Smooth muscle cell (in vitro differentiated cells): ENCODE measurements at regions not wholly inside any gene's neighbourhood (a gene's known extent, or its start where the extent isn't known, plus 50 kb on each side); places are given as distances from the start of the nearest gene placed in this dataset.

Experiments used
- DNase-seq: peaks from one replicate; lab custom pipeline; 2025; ENCODE audit not compliant: unreplicated experiment; lab: John Stamatoyannopoulos, UW
- H2AFZ ChIP-seq: fragments of 200-600 bp; sonication (generic); 2 replicates; pipeline ENCODE4 v1.6.0; 2016; ENCODE audit warnings: antibody characterized with exemption, low read depth, mild to moderate bottlenecking
- H3F3A ChIP-seq: fragments of 200-600 bp; sonication (generic); 2 replicates; pipeline ENCODE4 v1.6.0; 2017; ENCODE audit warnings: antibody characterized with exemption, low read depth
- H3K27ac ChIP-seq: fragments of 200-600 bp; sonication (generic); 2 replicates; pipeline ENCODE4 v1.5.1; 2016; ENCODE audit warnings: low read depth, mild to moderate bottlenecking
- H3K27me3 ChIP-seq: fragments of 200-600 bp; sonication (generic); 2 replicates; pipeline ENCODE4 v1.6.1; 2016; ENCODE audit warnings: low read depth, mild to moderate bottlenecking
- H3K36me3 ChIP-seq: fragments of 200-600 bp; sonication (generic); 2 replicates; pipeline ENCODE4 v1.5.1; 2016; ENCODE audit warnings: low read depth
- H3K4me1 ChIP-seq: fragments of 200-600 bp; sonication (generic); 2 replicates; pipeline ENCODE4 v1.5.1; 2016; ENCODE audit warnings: low read depth
- H3K4me2 ChIP-seq: fragments of 200-600 bp; sonication (generic); 2 replicates; pipeline ENCODE4 v1.6.0; 2016; ENCODE audit warnings: mild to moderate bottlenecking
- H3K4me3 ChIP-seq: fragments of 200-600 bp; sonication (generic); 2 replicates; pipeline ENCODE4 v1.5.1; 2016; ENCODE audit warnings: mild to moderate bottlenecking
- H3K79me2 ChIP-seq: fragments of 200-600 bp; sonication (generic); 2 replicates; pipeline ENCODE4 v1.6.0; 2016; ENCODE audit warnings: low read depth, mild to moderate bottlenecking
- H3K9ac ChIP-seq: fragments of 200-600 bp; sonication (generic); 2 replicates; pipeline ENCODE4 v1.6.0; 2016; ENCODE audit warnings: low read depth
- H3K9me3 ChIP-seq: fragments of 200-600 bp; sonication (generic); replicated peaks from 2 replicates; pipeline ENCODE4 v1.5.1; 2016; ENCODE audit warnings: low read depth
- H4K20me1 ChIP-seq: fragments of 200-600 bp; sonication (generic); 2 replicates; pipeline ENCODE4 v1.6.0; 2016; ENCODE audit warnings: low read depth
- WGBS: methylation state at CpG from one replicate; pipeline ENCODE4 v1.1.7; 2016; ENCODE audit warnings: low lambda C conversion rate; 5-methylcytosine and 5-hydroxymethylcytosine counted together
- TF ChIP-seq, protein P1 (sequence below): fragments of 200-600 bp; sonication (generic); IDR thresholded peaks from 2 replicates; pipeline ENCODE4 v1.5.1; 2017; ENCODE audit warnings: borderline replicate concordance, mild to moderate bottlenecking, antibody characterized with exemption; ENCODE audit not compliant: insufficient read depth, poor library complexity, severe bottlenecking

DNA sequence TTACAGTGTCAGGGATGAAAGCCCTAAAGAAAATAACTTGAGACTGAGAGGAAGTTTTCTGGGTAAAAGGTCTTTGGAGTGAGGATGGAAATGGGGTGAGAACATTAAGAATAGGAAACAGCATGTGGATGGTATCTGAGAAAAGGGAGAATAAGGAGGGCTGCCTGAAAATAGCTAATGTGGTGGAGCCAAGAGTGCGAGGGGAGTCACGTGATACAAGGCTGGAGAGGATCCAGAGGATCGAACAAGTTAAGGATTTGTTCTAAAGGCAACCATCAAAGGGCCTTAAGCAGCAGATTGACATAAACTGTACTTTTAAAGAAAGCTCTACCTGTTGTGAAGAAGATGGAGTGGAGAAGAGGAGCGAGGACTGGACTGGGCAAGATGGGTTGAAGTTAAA is 347.4 kb upstream of the AGA start:
- Histone ChIP-seq H2AFZ (peak overlapping the region; percentile 78), H3K27ac (peak overlapping the region; percentile 64), H4K20me1 (no peaks in the 10 kb centered on the region), H3K4me1 (no peaks in the 10 kb centered on the region), H3K27me3 (no peaks in the 10 kb centered on the region), H3F3A (no peaks in the 10 kb centered on the region), H3K36me3 (no peaks in the 10 kb centered on the region), H3K79me2 (no peaks in the 10 kb centered on the region), H3K9ac (peak overlapping the region; percentile 5), H3K4me3 (peak overlapping the region; percentile 36), H3K4me2 (peak overlapping the region; percentile 80), H3K9me3 (no peaks in the 10 kb centered on the region)
- TF ChIP-seq, protein P1, sequence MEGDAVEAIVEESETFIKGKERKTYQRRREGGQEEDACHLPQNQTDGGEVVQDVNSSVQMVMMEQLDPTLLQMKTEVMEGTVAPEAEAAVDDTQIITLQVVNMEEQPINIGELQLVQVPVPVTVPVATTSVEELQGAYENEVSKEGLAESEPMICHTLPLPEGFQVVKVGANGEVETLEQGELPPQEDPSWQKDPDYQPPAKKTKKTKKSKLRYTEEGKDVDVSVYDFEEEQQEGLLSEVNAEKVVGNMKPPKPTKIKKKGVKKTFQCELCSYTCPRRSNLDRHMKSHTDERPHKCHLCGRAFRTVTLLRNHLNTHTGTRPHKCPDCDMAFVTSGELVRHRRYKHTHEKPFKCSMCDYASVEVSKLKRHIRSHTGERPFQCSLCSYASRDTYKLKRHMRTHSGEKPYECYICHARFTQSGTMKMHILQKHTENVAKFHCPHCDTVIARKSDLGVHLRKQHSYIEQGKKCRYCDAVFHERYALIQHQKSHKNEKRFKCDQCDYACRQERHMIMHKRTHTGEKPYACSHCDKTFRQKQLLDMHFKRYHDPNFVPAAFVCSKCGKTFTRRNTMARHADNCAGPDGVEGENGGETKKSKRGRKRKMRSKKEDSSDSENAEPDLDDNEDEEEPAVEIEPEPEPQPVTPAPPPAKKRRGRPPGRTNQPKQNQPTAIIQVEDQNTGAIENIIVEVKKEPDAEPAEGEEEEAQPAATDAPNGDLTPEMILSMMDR, result no peak
- no peak for DNase-seq
- 57% methylated on average over 4 of the region's 4 CpGs for WGBS

DNA sequence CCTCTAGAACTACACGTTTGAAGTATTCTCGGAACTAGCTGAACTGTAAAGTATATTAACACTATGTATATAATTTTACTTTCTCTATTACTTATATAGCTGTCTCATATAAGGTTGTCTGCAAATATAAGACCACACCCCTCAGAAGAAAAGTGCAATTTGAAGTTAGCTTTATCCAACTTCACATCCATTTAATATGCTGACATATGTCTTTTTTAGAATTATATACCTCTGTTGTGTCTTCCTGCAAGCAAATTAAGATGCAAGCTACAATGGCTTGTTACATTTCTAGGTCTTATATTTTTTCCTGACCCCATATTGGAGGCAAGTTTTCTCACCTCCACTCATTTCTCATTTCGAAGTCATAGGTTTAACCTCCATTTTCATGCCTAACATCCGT is 349.0 kb upstream of the AGA start:
- Histone ChIP-seq H3F3A (no peaks in the 10 kb centered on the region), H3K4me2 (no peak overlapping the region)
- WGBS, result 95% methylated on average over 4 of the region's 4 CpGs

DNA sequence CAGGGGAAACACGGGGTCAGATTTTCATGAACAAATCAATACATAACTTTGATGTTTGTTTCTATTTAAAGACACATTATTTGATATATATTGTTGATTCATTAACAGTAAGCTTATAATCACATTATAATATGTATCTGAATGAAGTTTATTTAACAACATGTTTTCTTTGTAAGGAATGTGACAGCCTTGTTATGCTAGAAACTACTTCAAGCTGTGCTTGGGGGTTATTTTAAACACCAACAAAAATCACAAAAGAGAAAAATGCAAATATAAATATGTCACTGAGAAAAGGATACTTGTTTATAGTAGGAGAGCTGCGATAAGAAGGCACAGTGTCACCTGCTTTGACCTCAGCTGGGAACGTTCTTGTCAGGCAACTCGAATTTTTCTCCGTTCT is 354.6 kb upstream of the AGA start:
- no peaks in the 10 kb centered on the region for H3K9me3 ChIP-seq
- no peaks in the 10 kb centered on the region for H3K79me2 ChIP-seq
- no peaks in the 10 kb centered on the region for H3K36me3 ChIP-seq
- no peak overlapping the region for H3K9ac ChIP-seq
- no peaks in the 10 kb centered on the region for H3K27me3 ChIP-seq
- DNase-seq, result no peak
- TF ChIP-seq, protein P1, result no peak
- H2AFZ ChIP-seq, result no peak overlapping the region
- H3K27ac ChIP-seq, result no peak overlapping the region
- H3K4me3 ChIP-seq, result no peak overlapping the region
- H4K20me1 ChIP-seq, result no peaks in the 10 kb centered on the region
- no peak overlapping the region for H3K4me2 ChIP-seq
- no peaks in the 10 kb centered on the region for H3F3A ChIP-seq
- WGBS, result 80% methylated on average over 5 of the region's 5 CpGs
- H3K4me1 ChIP-seq, result no peaks in the 10 kb centered on the region

More for the DNA sequence above, 349.0 kb upstream of the AGA start:
- H3K4me1 ChIP-seq, result no peaks in the 10 kb centered on the region
- no peaks in the 10 kb centered on the region for H3K9me3 ChIP-seq
- H3K36me3 ChIP-seq, result no peaks in the 10 kb centered on the region
- no peak for DNase-seq
- no peaks in the 10 kb centered on the region for H4K20me1 ChIP-seq
- no peak overlapping the region for H2AFZ ChIP-seq
- no peaks in the 10 kb centered on the region for H3K79me2 ChIP-seq
- H3K27ac ChIP-seq, result no peak overlapping the region
- H3K4me3 ChIP-seq, result no peak overlapping the region
- H3K27me3 ChIP-seq, result no peaks in the 10 kb centered on the region
- no peak overlapping the region for H3K9ac ChIP-seq
- TF ChIP-seq, protein P1, result no peak

DNA sequence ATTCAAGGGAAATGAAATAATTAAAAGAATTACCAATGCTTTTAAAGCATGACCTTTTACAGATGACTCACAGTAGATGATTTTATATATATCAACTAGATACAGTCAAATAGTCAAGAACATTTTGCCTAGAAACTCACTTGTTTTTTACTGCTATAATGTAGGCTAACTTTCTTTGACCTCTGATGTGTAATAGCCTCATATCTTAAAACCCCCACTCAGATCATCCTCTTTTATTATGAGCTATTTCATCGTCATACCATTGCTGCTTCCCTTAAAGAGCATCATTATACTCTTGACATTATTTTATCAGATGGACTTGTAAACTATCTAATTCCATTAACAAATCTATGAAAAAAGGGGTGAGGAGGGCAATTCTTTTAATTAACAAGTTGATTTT is 355.9 kb upstream of the AGA start:
- Histone ChIP-seq H3F3A (no peaks in the 10 kb centered on the region), H3K4me2 (peak overlapping the region; percentile 17), H2AFZ (no peak overlapping the region), H3K36me3 (no peaks in the 10 kb centered on the region), H3K27ac (no peak overlapping the region), H3K27me3 (no peaks in the 10 kb centered on the region), H3K4me1 (no peaks in the 10 kb centered on the region), H3K4me3 (no peak overlapping the region), H3K9me3 (no peaks in the 10 kb centered on the region), H3K79me2 (no peaks in the 10 kb centered on the region), H4K20me1 (no peaks in the 10 kb centered on the region), H3K9ac (no peak overlapping the region)
- TF ChIP-seq, protein P1, result no peak
- 5% methylated on average over 1 of the region's 1 CpG for WGBS
- DNase-seq, result no peak
